Spleen (tissue), 7 donors: ENCODE measurements at regions not wholly inside any gene's neighbourhood (a gene's known extent, or its start where the extent isn't known, plus 50 kb on each side); places are given as distances from the start of the nearest gene placed in this dataset.

Source experiments
- CTCF ChIP-seq, 11 experiments: fragments of 200-600 bp in 7 of 11; fragments of 450-650 bp in 4 of 11; sonication (generic) in 4 of 11; IDR thresholded peaks in 8 of 11; conservative IDR thresholded peaks in 3 of 11; 1 replicate in 7 of 11; 2 replicates in 4 of 11; pipeline versions ENCODE4 v1.4.0 to v1.8.0; 2016 to 2021; ENCODE audit warnings: antibody characterized with exemption in 11 of 11, inconsistent platforms in 4 of 11, mild to moderate bottlenecking in 1 of 11
- POLR2A ChIP-seq, 3 donors: fragments of 450-650 bp; IDR thresholded peaks; one replicate each; pipeline ENCODE4 v1.5.1; 2017; ENCODE audit warnings: antibody characterized with exemption in 3 of 3, mild to moderate bottlenecking in 1 of 3
- donor health status: DM: no; HTN: no; CAD: no; lungs with moderate emphysema.
- donor health status: DM: no; HTN: no; CAD: no.
- donor health status: DM: no; HTN: no; CAD: no.

GRCh38 chr5:67677422-67677970 lies 480.9 kb upstream of the CD180 start:
- TF ChIP-seq CTCF (IDR thresholded peaks at IDR 0.05 in 8 of 11, conservative IDR thresholded peaks at IDR 0.05 in 3 of 11), result no peak
- TF ChIP-seq POLR2A (IDR thresholded peaks at IDR 0.05), result no peak
